GM12878 (cell line): ENCODE measurements at regions not wholly inside any gene's neighbourhood (a gene's known extent, or its start where the extent isn't known, plus 50 kb on each side); places are given as distances from the start of the nearest gene placed in this dataset.
"Not testable (repeated sequence)": the region's sequence is repeated elsewhere in the genome, so short reads cannot be mapped to it uniquely, and the experiment has no call there.

ENCODE experiments used
- CHD2 ChIP-seq: IDR thresholded peaks from 2 replicates; pipeline ENCODE4 v1.6.1; 2011; ENCODE audit warnings: low read depth, low read length, improper control_type of control experiment, borderline replicate concordance
- JUNB ChIP-seq: IDR thresholded peaks from 2 replicates; pipeline ENCODE4 v1.6.1; 2016; ENCODE audit warnings: antibody characterized with exemption, mild to moderate bottlenecking
- KDM1A ChIP-seq: fragments of 200-600 bp; sonication (generic); IDR thresholded peaks from 2 replicates; pipeline ENCODE4 v1.6.1; 2016; ENCODE audit warnings: borderline replicate concordance
- POLR2A ChIP-seq: IDR thresholded peaks from 2 replicates; pipeline ENCODE4 v1.6.1; 2011; ENCODE audit warnings: low read depth, mild to moderate bottlenecking, low read length
- RAD51 ChIP-seq: fragments of 450-650 bp; IDR thresholded peaks from 2 replicates; pipeline ENCODE4 v1.6.1; 2016; ENCODE audit warnings: moderate library complexity, mild to moderate bottlenecking, inconsistent platforms
- RCOR1 ChIP-seq: conservative IDR thresholded peaks from 2 replicates; pipeline ENCODE4 v1.6.1; 2012; ENCODE audit warnings: low read depth, low read length, improper control_type of control experiment
- RUNX3 ChIP-seq: IDR thresholded peaks from 2 replicates; pipeline ENCODE4 v1.6.1; 2012; ENCODE audit warnings: low read length, inconsistent platforms
- SMC3 ChIP-seq: IDR thresholded peaks from 2 replicates; pipeline ENCODE4 v1.6.1; 2011; ENCODE audit warnings: low read length, improper control_type of control experiment, borderline replicate concordance
- TF ChIP-seq, protein P1 (sequence below): IDR thresholded peaks from 2 replicates; pipeline ENCODE4 v1.6.1; 2011; ENCODE audit warnings: mild to moderate bottlenecking, low read depth, low read length, moderate library complexity; ENCODE audit not compliant: insufficient replicate concordance
- TF ChIP-seq, protein P2 (sequence below), 3 experiments: IDR thresholded peaks in 2 of 3; conservative IDR thresholded peaks in 1 of 3; 2 replicates each; pipeline ENCODE4 v1.5.1; 2011; ENCODE audit warnings: low read depth in 3 of 3, low read length in 3 of 3, mild to moderate bottlenecking in 3 of 3, control low read depth in 2 of 3, moderate library complexity in 2 of 3, inconsistent platforms in 1 of 3, mixed read lengths in 1 of 3; ENCODE audit not compliant: control insufficient read depth in 2 of 3, insufficient read depth in 1 of 3; ENCODE audit errors: extremely low read depth in 1 of 3
- TF ChIP-seq, protein P3 (sequence below): fragments of 450-650 bp; IDR thresholded peaks from 2 replicates; pipeline ENCODE4 v1.6.1; 2017; ENCODE audit warnings: mild to moderate bottlenecking, moderate library complexity
- TF ChIP-seq, protein P4 (sequence below): IDR thresholded peaks from 2 replicates; pipeline ENCODE4 v1.6.1; 2012; ENCODE audit warnings: improper control_type of control experiment, low read depth, low read length; ENCODE audit not compliant: insufficient replicate concordance
- TF ChIP-seq, protein P5 (sequence below): IDR thresholded peaks from 2 replicates; pipeline ENCODE4 v1.6.1; 2011; ENCODE audit warnings: borderline replicate concordance, low read depth, mild to moderate bottlenecking, moderate library complexity, mixed read lengths, low read length; ENCODE audit not compliant: insufficient read depth; ENCODE audit errors: extremely low read length

- TF ChIP-seq, protein P1, sequence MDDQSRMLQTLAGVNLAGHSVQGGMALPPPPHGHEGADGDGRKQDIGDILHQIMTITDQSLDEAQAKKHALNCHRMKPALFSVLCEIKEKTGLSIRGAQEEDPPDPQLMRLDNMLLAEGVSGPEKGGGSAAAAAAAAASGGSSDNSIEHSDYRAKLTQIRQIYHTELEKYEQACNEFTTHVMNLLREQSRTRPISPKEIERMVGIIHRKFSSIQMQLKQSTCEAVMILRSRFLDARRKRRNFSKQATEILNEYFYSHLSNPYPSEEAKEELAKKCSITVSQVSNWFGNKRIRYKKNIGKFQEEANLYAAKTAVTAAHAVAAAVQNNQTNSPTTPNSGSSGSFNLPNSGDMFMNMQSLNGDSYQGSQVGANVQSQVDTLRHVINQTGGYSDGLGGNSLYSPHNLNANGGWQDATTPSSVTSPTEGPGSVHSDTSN: not testable (repeated sequence)
- not testable (repeated sequence) for TF ChIP-seq SMC3, RCOR1, CHD2, RAD51, POLR2A, JUNB, KDM1A, RUNX3
- TF ChIP-seq, protein P2, sequence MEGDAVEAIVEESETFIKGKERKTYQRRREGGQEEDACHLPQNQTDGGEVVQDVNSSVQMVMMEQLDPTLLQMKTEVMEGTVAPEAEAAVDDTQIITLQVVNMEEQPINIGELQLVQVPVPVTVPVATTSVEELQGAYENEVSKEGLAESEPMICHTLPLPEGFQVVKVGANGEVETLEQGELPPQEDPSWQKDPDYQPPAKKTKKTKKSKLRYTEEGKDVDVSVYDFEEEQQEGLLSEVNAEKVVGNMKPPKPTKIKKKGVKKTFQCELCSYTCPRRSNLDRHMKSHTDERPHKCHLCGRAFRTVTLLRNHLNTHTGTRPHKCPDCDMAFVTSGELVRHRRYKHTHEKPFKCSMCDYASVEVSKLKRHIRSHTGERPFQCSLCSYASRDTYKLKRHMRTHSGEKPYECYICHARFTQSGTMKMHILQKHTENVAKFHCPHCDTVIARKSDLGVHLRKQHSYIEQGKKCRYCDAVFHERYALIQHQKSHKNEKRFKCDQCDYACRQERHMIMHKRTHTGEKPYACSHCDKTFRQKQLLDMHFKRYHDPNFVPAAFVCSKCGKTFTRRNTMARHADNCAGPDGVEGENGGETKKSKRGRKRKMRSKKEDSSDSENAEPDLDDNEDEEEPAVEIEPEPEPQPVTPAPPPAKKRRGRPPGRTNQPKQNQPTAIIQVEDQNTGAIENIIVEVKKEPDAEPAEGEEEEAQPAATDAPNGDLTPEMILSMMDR (IDR thresholded peaks at IDR 0.05 in 2 of 3, conservative IDR thresholded peaks at IDR 0.05 in 1 of 3; ENCODE audit: control insufficient read depth in 2 of 3, extremely low read depth in 1 of 3, insufficient read depth in 1 of 3, low read depth in 3 of 3, low read length in 3 of 3): not testable (repeated sequence)
- TF ChIP-seq, protein P3, sequence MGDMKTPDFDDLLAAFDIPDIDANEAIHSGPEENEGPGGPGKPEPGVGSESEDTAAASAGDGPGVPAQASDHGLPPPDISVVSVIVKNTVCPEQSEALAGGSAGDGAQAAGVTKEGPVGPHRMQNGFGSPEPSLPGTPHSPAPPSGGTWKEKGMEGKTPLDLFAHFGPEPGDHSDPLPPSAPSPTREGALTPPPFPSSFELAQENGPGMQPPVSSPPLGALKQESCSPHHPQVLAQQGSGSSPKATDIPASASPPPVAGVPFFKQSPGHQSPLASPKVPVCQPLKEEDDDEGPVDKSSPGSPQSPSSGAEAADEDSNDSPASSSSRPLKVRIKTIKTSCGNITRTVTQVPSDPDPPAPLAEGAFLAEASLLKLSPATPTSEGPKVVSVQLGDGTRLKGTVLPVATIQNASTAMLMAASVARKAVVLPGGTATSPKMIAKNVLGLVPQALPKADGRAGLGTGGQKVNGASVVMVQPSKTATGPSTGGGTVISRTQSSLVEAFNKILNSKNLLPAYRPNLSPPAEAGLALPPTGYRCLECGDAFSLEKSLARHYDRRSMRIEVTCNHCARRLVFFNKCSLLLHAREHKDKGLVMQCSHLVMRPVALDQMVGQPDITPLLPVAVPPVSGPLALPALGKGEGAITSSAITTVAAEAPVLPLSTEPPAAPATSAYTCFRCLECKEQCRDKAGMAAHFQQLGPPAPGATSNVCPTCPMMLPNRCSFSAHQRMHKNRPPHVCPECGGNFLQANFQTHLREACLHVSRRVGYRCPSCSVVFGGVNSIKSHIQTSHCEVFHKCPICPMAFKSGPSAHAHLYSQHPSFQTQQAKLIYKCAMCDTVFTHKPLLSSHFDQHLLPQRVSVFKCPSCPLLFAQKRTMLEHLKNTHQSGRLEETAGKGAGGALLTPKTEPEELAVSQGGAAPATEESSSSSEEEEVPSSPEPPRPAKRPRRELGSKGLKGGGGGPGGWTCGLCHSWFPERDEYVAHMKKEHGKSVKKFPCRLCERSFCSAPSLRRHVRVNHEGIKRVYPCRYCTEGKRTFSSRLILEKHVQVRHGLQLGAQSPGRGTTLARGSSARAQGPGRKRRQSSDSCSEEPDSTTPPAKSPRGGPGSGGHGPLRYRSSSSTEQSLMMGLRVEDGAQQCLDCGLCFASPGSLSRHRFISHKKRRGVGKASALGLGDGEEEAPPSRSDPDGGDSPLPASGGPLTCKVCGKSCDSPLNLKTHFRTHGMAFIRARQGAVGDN: not testable (repeated sequence)
- TF ChIP-seq, protein P4, sequence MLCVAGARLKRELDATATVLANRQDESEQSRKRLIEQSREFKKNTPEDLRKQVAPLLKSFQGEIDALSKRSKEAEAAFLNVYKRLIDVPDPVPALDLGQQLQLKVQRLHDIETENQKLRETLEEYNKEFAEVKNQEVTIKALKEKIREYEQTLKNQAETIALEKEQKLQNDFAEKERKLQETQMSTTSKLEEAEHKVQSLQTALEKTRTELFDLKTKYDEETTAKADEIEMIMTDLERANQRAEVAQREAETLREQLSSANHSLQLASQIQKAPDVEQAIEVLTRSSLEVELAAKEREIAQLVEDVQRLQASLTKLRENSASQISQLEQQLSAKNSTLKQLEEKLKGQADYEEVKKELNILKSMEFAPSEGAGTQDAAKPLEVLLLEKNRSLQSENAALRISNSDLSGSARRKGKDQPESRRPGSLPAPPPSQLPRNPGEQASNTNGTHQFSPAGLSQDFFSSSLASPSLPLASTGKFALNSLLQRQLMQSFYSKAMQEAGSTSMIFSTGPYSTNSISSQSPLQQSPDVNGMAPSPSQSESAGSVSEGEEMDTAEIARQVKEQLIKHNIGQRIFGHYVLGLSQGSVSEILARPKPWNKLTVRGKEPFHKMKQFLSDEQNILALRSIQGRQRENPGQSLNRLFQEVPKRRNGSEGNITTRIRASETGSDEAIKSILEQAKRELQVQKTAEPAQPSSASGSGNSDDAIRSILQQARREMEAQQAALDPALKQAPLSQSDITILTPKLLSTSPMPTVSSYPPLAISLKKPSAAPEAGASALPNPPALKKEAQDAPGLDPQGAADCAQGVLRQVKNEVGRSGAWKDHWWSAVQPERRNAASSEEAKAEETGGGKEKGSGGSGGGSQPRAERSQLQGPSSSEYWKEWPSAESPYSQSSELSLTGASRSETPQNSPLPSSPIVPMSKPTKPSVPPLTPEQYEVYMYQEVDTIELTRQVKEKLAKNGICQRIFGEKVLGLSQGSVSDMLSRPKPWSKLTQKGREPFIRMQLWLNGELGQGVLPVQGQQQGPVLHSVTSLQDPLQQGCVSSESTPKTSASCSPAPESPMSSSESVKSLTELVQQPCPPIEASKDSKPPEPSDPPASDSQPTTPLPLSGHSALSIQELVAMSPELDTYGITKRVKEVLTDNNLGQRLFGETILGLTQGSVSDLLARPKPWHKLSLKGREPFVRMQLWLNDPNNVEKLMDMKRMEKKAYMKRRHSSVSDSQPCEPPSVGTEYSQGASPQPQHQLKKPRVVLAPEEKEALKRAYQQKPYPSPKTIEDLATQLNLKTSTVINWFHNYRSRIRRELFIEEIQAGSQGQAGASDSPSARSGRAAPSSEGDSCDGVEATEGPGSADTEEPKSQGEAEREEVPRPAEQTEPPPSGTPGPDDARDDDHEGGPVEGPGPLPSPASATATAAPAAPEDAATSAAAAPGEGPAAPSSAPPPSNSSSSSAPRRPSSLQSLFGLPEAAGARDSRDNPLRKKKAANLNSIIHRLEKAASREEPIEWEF: not testable (repeated sequence)
- TF ChIP-seq, protein P5, sequence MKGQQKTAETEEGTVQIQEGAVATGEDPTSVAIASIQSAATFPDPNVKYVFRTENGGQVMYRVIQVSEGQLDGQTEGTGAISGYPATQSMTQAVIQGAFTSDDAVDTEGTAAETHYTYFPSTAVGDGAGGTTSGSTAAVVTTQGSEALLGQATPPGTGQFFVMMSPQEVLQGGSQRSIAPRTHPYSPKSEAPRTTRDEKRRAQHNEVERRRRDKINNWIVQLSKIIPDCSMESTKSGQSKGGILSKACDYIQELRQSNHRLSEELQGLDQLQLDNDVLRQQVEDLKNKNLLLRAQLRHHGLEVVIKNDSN: not testable (repeated sequence)
Measured at GRCh38 chr7:76809856-76810255, 182.8 kb upstream of the POMZP3 start.
